Right atrium auricular region (tissue), 2 donors: ENCODE measurements at regions not wholly inside any gene's neighbourhood (a gene's known extent, or its start where the extent isn't known, plus 50 kb on each side); places are given as distances from the start of the nearest gene placed in this dataset.

Experiments used
- DNase-seq: peaks from one replicate; pipeline ENCODE4 v3.0.0-alpha.2; 2019; ENCODE audit warnings: low spot score
- H3K27ac ChIP-seq, 2 donors: fragments of 200-600 bp; sonication (generic); 1 replicate in 1 of 2; 2 replicates in 1 of 2; pipeline ENCODE4 v1.5.1; 2016 to 2019
- H3K27me3 ChIP-seq, 2 donors: fragments of 200-600 bp; sonication (generic); one replicate each; pipeline versions ENCODE4 v1.5.1 to v1.6.0; 2017 to 2019
- H3K36me3 ChIP-seq: fragments of 200-600 bp; sonication (generic); one replicate; pipeline ENCODE4 v1.5.1; 2016
- H3K4me1 ChIP-seq, 2 donors: fragments of 200-600 bp; sonication (generic); one replicate each; pipeline versions ENCODE4 v1.5.1 to v1.6.0; 2017 to 2019
- H3K4me3 ChIP-seq, 2 donors: fragments of 200-600 bp; sonication (generic); 1 replicate in 1 of 2; 2 replicates in 1 of 2; pipeline ENCODE4 v1.5.1; 2017 to 2019; ENCODE audit warnings: mild to moderate bottlenecking in 1 of 2, moderate library complexity in 1 of 2
- H3K9me3 ChIP-seq, 2 donors: fragments of 200-600 bp; sonication (generic); one replicate each; pipeline ENCODE4 v1.5.1; 2019
- TF ChIP-seq, protein P1 (sequence below), 2 donors: fragments of 200-600 bp; sonication (generic); IDR thresholded peaks; one replicate each; pipeline ENCODE4 v1.5.1; 2019; ENCODE audit warnings: antibody characterized with exemption in 2 of 2

DNA sequence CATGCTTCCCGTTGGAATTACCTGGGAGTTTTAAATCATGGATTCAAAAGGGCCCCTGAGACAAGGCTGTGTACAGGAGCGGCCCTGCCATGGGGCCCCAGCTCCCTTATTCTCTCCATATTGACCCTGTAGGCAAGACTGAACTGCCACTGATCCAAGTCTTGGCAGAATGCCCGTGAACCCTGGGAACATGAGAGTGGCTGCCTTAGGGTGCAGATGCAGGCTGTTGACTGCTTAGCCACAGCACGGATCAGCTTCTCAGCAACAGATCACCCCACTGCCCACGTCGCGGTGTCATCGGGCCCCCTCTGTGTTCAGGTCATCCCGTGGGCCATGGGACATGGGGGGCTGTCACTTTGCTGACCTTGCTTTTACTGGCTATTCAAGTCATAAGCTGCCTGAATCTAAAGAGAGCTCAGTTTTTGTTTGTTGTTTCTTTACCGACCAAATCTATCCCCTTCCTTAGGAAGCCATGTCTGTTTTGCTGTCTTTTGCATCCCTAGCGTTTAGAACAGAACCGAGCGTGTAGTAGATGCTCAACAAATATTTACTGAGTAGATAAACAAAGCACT lies 83.4 kb downstream of the MATN1 start:
- no peak for DNase-seq
- Histone ChIP-seq H3K36me3 (no peaks in the 10 kb centered on the region), H3K27me3 (no peaks in the 10 kb centered on the region), H3K4me1 (no peaks in the 10 kb centered on the region), H3K9me3 (no peaks in the 10 kb centered on the region), H3K27ac (no peak overlapping the region), H3K4me3 (no peak overlapping the region)
- TF ChIP-seq, protein P1, sequence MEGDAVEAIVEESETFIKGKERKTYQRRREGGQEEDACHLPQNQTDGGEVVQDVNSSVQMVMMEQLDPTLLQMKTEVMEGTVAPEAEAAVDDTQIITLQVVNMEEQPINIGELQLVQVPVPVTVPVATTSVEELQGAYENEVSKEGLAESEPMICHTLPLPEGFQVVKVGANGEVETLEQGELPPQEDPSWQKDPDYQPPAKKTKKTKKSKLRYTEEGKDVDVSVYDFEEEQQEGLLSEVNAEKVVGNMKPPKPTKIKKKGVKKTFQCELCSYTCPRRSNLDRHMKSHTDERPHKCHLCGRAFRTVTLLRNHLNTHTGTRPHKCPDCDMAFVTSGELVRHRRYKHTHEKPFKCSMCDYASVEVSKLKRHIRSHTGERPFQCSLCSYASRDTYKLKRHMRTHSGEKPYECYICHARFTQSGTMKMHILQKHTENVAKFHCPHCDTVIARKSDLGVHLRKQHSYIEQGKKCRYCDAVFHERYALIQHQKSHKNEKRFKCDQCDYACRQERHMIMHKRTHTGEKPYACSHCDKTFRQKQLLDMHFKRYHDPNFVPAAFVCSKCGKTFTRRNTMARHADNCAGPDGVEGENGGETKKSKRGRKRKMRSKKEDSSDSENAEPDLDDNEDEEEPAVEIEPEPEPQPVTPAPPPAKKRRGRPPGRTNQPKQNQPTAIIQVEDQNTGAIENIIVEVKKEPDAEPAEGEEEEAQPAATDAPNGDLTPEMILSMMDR (IDR thresholded peaks at IDR 0.05), result no peak

DNA sequence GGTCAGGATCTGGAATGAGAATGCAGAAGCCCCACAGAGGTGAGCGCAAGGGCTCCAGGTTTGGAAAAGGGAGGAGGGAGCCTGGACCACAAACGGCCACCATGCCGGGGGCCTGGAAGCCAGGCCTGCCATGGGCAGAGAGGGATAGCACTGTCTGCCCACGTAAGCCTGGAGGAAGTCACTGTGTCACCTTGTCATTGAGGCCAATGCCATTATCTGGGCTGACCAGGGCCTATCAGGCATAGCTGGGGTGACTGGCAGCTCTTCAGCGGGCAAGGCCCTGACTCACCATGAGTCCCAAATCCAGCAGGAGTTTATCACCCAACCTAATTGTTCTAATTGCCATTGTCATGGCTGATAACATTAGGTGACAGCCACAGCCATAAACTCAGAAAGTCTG lies 84.6 kb downstream of the MATN1 start:
- Histone ChIP-seq H3K4me1 (no peaks in the 10 kb centered on the region), H3K36me3 (no peaks in the 10 kb centered on the region), H3K9me3 (no peaks in the 10 kb centered on the region), H3K4me3 (no peak overlapping the region), H3K27me3 (no peaks in the 10 kb centered on the region), H3K27ac (no peak overlapping the region)
- no peak for DNase-seq
- TF ChIP-seq, protein P1 (IDR thresholded peaks at IDR 0.05), result no peak

DNA sequence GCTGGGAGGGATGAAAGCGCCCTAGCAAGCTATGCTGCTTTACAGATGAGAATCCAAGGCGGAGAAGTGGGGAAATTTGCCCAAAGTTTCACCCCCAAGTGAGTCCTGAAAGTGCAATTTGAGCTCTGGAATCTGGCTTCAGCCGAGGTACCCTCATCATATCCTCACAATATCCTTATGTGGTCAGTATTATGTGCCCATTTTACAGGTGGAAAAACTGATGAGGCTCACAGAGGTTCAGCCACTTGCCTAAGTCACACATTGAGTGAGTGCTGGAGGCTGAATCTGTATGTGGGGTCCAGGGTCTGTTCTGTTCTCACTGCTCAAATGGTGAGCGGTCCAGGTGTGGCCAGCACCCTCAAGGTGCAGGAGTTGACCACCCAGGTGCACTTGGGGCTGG lies 85.3 kb downstream of the MATN1 start:
- no peaks in the 10 kb centered on the region for H3K9me3 ChIP-seq
- TF ChIP-seq, protein P1 (IDR thresholded peaks at IDR 0.05), result no peak
- H3K4me3 ChIP-seq, result no peak overlapping the region
- no peaks in the 10 kb centered on the region for H3K36me3 ChIP-seq
- H3K4me1 ChIP-seq, result no peaks in the 10 kb centered on the region
- H3K27ac ChIP-seq, result no peak overlapping the region
- no peak for DNase-seq
- H3K27me3 ChIP-seq, result no peaks in the 10 kb centered on the region

DNA sequence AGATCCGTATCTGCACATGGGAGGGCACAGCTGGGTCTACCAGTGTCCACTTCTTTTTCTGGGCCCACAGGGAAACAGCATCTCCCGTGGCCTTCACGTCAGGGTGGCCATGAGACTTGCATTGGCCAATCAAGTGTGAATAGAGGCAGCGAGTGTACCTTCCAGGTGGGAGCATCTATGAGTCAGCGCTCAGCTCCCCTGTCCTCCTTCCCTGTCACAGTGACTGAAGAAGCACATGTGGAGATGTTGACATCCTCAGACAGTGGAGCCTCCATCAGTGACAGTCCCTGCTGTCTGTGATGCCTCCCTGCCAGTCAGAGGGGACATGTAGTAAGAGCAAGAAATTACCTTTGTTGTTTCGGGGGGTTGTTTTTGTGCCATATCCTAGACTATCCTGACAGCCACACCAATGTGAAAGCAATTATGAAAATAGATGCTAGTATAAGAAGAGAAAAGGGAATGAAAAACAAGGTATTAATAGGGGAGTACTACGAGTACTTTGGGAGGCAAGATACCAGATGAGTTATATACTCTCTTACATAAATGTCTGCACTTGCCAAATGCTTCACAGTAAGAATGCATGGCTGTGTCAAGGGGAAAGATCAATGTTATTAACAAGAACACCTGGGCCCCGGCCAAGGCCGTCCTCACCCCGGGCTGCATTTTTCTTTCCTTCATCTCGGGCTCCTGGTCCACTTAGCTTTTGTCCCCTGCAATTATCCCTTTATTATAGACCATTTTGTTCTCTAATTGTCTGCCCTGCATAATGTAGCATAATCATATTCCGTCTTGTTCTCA lies 86.0 kb downstream of the MATN1 start:
- Histone ChIP-seq H3K9me3 (no peaks in the 10 kb centered on the region), H3K4me3 (no peak overlapping the region), H3K27me3 (no peaks in the 10 kb centered on the region), H3K4me1 (no peaks in the 10 kb centered on the region), H3K36me3 (no peaks in the 10 kb centered on the region), H3K27ac (no peak overlapping the region)
- no peak for DNase-seq
- TF ChIP-seq, protein P1 (IDR thresholded peaks at IDR 0.05), result no peak

DNA sequence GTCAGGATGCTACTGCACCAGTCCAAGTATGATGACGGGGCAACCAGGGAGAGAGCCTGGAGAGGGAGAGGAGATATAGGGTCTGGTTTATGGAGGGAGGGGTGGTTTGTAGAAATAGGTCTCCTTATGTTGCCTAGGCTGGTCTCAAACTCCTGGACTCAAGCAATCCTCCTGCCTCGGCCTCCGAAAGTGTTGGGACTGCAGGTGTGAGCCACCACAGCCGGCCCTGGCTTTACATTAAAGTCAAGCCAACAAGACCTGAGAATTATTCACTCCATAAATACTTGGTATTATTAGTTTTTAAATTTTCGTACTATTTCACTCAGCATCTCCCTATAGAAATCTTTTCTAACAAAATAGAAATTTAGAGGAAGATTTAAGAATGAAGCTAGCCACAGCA lies 86.8 kb downstream of the MATN1 start:
- no peak overlapping the region for H3K27ac ChIP-seq
- no peaks in the 10 kb centered on the region for H3K4me1 ChIP-seq
- TF ChIP-seq, protein P1 (IDR thresholded peaks at IDR 0.05), result no peak
- no peaks in the 10 kb centered on the region for H3K9me3 ChIP-seq
- DNase-seq, result no peak
- no peaks in the 10 kb centered on the region for H3K27me3 ChIP-seq
- no peak overlapping the region for H3K4me3 ChIP-seq
- H3K36me3 ChIP-seq, result no peaks in the 10 kb centered on the region
